ENCODE measurements at regions not wholly inside any gene's neighbourhood (a gene's known extent, or its start where the extent isn't known, plus 50 kb on each side); places are given as distances from the start of the nearest gene placed in this dataset.

- DNase-seq, result no peak
Observed at GRCh38 chr12:30074916-30075315, 291.2 kb upstream of the TMTC1 start.

GRCh38 chr12:30072824-30073223 is 289.1 kb upstream of the TMTC1 start:
- DNase-seq, result no peak

- DNase-seq, result no peak
Observed at GRCh38 chr12:30067146-30067545, 283.4 kb upstream of the TMTC1 start.

- DNase-seq, result no peak
Observed at GRCh38 chr12:30064906-30065305, 281.2 kb upstream of the TMTC1 start.

- no peak for DNase-seq
Observed at GRCh38 chr12:30063435-30063945, 279.7 kb upstream of the TMTC1 start.

- DNase-seq, result no peak
Observed at GRCh38 chr12:30048371-30048770, 264.6 kb upstream of the TMTC1 start.

GRCh38 chr12:30047516-30048254 is 263.9 kb upstream of the TMTC1 start:
- no peak for DNase-seq

- DNase-seq, result no peak
Observed at GRCh38 chr12:30046376-30046775, 262.6 kb upstream of the TMTC1 start.

GRCh38 chr12:30045171-30045570 is 261.4 kb upstream of the TMTC1 start:
- no peak for DNase-seq

GRCh38 chr12:30044206-30044605 is 260.5 kb upstream of the TMTC1 start:
- DNase-seq, result no peak

GRCh38 chr12:30043151-30043847 is 259.6 kb upstream of the TMTC1 start:
- DNase-seq, result no peak

GRCh38 chr12:30041096-30041495 is 257.4 kb upstream of the TMTC1 start:
- no peak for DNase-seq

- no peak for DNase-seq
Observed at GRCh38 chr12:30030693-30031374, 247.1 kb upstream of the TMTC1 start.

GRCh38 chr12:30026621-30027234 is 243.0 kb upstream of the TMTC1 start:
- DNase-seq, result no peak

GRCh38 chr12:30025317-30025716 is 241.6 kb upstream of the TMTC1 start:
- DNase-seq, result no peak

- no peak for DNase-seq
Observed at GRCh38 chr12:30023186-30023585, 239.4 kb upstream of the TMTC1 start.

GRCh38 chr12:30021051-30021833 is 237.5 kb upstream of the TMTC1 start:
- DNase-seq, result no peak

GRCh38 chr12:30019366-30020140 is 235.8 kb upstream of the TMTC1 start:
- no peak for DNase-seq

- no peak for DNase-seq
Observed at GRCh38 chr12:30016540-30017055, 232.9 kb upstream of the TMTC1 start.

GRCh38 chr12:30015631-30016337 is 232.0 kb upstream of the TMTC1 start:
- no peak for DNase-seq

- DNase-seq, result no peak
Observed at GRCh38 chr12:30014991-30015390, 231.2 kb upstream of the TMTC1 start.
